ENCODE measurements at regions not wholly inside any gene's neighbourhood (a gene's known extent, or its start where the extent isn't known, plus 50 kb on each side); places are given as distances from the start of the nearest gene placed in this dataset.
"Not testable (repeated sequence)": the region's sequence is repeated elsewhere in the genome, so short reads cannot be mapped to it uniquely, and the experiment has no call there.

DNA sequence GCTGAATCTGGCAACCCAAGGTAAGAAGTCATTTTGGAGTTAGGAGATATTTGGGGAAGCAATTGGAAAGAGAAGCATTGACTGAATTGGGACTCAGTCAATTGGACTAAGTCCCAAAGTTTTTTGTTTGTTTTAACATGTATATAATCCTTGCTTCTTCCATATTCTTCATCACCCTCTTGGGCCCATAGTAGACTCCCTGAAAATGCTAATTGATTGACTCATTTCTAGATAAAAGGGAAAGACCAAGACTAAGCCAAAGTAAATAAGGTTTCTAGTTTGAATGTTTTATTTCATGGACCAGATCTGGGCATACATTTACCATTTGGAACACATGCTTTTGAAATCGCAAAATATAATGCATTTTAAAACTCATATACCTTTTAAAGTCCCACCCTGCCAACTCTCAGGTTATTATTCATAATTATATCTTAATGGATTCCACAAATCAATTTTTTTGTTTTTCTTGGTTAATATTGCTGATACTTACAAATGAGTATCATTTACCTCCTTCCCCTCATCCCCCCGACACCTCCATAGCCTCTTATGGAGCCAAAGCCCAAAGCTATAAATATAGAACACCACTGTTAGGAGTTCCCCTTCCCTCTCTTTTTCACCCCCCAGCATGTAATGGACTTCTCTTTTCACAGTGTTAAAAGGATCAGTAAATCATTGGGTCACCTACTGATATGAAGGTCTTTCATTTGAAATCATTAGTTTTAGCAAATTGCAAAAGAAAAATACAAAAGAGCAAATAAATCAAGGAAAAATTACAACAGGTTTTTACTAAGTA is 674.0 kb upstream of the SOX9 start:
- DNase-seq (ENCODE audit: extremely low spot score in 2 of 2), result no peak
- H3K4me3 ChIP-seq, result no peak overlapping the region
- H3K27ac ChIP-seq, result no peak overlapping the region
- H3K4me1 ChIP-seq, result no peaks in the 10 kb centered on the region
- H3K36me3 ChIP-seq, result no peaks in the 10 kb centered on the region
- TF ChIP-seq POLR2A (IDR thresholded peaks at IDR 0.05), result no peak
- intact Hi-C loops (cut with DNase I), result no loop called here
- no peaks in the 10 kb centered on the region for H3K9me3 ChIP-seq
- no peaks in the 10 kb centered on the region for H3K27me3 ChIP-seq

DNA sequence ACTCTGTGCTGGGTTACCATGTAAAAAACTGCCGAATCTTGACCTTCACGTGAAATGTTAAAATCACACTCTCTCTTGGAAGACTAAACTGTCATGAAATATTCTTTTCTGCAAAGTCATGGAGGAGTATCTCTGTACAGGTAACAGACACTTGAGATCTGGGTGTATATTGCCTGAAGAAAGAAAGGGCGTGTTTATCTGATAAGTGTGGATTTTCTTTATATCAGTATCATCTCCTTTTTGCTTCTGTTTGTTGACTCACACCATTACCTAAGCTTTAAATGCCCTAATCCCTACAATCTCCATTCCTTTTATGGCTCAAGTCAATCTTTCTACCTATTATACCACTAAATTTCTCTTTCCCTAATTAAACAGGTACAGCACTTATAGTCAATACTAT is 673.2 kb upstream of the SOX9 start:
- Histone ChIP-seq H3K9me3 (no peaks in the 10 kb centered on the region), H3K4me1 (no peaks in the 10 kb centered on the region), H3K27ac (no peak overlapping the region), H3K36me3 (no peaks in the 10 kb centered on the region), H3K27me3 (no peaks in the 10 kb centered on the region), H3K4me3 (no peak overlapping the region)
- no peak for DNase-seq (ENCODE audit: extremely low spot score in 2 of 2)
- TF ChIP-seq POLR2AphosphoS5 (IDR thresholded peaks at IDR 0.05; ENCODE audit: insufficient read depth in 1 of 2, low read depth in 1 of 2) (no peak), POLR2A (IDR thresholded peaks at IDR 0.05) (no peak), CTCF (IDR thresholded peaks at IDR 0.05) (no peak)
- intact Hi-C loops (cut with DNase I), result no loop called here

GRCh38 chr17:71450657-71451056 is 670.2 kb upstream of the SOX9 start:
- not testable (repeated sequence) for H3K36me3 ChIP-seq; DNase-seq (ENCODE audit: extremely low spot score in 2 of 2)

GRCh38 chr17:71453876-71454422 is 666.9 kb upstream of the SOX9 start:
- intact Hi-C loops (cut with DNase I), result no loop called here
- H3K36me3 ChIP-seq, result no peaks in the 10 kb centered on the region
- no peak overlapping the region for H3K27ac ChIP-seq
- no peak for TF ChIP-seq CTCF (IDR thresholded peaks at IDR 0.05)
- no peak for TF ChIP-seq POLR2A (IDR thresholded peaks at IDR 0.05)
- no peak for TF ChIP-seq POLR2AphosphoS5 (IDR thresholded peaks at IDR 0.05; ENCODE audit: insufficient read depth in 1 of 2, low read depth in 1 of 2)
- no peaks in the 10 kb centered on the region for H3K27me3 ChIP-seq
- H3K4me3 ChIP-seq, result no peak overlapping the region
- no peaks in the 10 kb centered on the region for H3K9me3 ChIP-seq
- H3K4me1 ChIP-seq, result no peaks in the 10 kb centered on the region
- no peak for DNase-seq (ENCODE audit: extremely low spot score in 2 of 2)

More at GRCh38 chr17:71450657-71451056, 670.2 kb upstream of the SOX9 start:
- H3K4me3 ChIP-seq; H3K9me3 ChIP-seq; H3K27ac ChIP-seq; H3K27me3 ChIP-seq; intact Hi-C loops (cut with DNase I); H3K4me1 ChIP-seq: not testable (repeated sequence)

DNA sequence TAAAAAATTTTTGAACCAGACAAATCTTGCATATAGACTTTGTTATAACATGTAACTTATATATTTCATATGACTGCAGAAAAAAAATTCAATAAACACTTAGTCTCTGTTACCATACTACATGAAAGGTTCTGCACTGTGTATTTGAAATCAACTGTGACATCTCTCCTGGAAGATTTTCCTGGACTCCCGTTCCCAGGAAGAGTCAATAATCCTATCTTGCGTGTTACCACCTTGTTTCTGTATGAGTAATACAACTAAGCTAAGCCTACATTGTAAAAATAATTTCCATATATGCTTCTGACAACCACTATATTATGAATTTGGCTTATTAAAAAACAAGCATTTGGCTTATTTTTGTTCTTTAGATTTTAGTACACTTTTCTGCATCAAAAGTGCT is 665.6 kb upstream of the SOX9 start:
- H3K4me1 ChIP-seq, result no peaks in the 10 kb centered on the region
- intact Hi-C loops (cut with DNase I), result no loop called here
- DNase-seq (ENCODE audit: extremely low spot score in 2 of 2), result no peak

More for the DNA sequence above, 665.6 kb upstream of the SOX9 start:
- H3K36me3 ChIP-seq, result no peaks in the 10 kb centered on the region
- no peak overlapping the region for H3K4me3 ChIP-seq
- no peak overlapping the region for H3K27ac ChIP-seq
- no peak for TF ChIP-seq CTCF (IDR thresholded peaks at IDR 0.05)
- TF ChIP-seq POLR2A (IDR thresholded peaks at IDR 0.05), result no peak
- no peak for TF ChIP-seq POLR2AphosphoS5 (IDR thresholded peaks at IDR 0.05; ENCODE audit: insufficient read depth in 1 of 2, low read depth in 1 of 2)
- no peaks in the 10 kb centered on the region for H3K27me3 ChIP-seq
- H3K9me3 ChIP-seq, result no peaks in the 10 kb centered on the region

All from vagina (tissue), 2 donors.